ENCODE measurements at regions not wholly inside any gene's neighbourhood (a gene's known extent, or its start where the extent isn't known, plus 50 kb on each side); places are given as distances from the start of the nearest gene placed in this dataset.

DNA sequence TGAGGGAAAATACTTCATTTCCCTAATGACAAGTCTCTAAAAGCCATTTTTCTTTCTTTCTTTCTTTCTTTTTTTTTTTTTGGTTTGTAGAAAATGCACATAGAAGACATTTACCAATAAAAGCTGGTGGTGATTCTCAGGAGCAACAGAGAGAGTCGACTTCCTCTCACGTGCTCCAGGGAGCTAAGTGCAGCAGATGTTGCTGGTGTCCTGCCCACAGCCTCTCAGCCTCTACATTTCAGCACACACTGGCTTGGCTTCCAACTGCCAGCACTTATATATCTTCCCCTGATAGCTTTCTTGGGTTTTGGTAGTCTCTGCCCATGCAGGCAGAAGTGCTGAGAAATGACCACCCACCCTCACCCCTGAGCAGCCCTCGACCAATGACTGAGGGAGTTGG, 58.4 kb upstream of the MARCHF10 start:
- TF ChIP-seq, protein P1, sequence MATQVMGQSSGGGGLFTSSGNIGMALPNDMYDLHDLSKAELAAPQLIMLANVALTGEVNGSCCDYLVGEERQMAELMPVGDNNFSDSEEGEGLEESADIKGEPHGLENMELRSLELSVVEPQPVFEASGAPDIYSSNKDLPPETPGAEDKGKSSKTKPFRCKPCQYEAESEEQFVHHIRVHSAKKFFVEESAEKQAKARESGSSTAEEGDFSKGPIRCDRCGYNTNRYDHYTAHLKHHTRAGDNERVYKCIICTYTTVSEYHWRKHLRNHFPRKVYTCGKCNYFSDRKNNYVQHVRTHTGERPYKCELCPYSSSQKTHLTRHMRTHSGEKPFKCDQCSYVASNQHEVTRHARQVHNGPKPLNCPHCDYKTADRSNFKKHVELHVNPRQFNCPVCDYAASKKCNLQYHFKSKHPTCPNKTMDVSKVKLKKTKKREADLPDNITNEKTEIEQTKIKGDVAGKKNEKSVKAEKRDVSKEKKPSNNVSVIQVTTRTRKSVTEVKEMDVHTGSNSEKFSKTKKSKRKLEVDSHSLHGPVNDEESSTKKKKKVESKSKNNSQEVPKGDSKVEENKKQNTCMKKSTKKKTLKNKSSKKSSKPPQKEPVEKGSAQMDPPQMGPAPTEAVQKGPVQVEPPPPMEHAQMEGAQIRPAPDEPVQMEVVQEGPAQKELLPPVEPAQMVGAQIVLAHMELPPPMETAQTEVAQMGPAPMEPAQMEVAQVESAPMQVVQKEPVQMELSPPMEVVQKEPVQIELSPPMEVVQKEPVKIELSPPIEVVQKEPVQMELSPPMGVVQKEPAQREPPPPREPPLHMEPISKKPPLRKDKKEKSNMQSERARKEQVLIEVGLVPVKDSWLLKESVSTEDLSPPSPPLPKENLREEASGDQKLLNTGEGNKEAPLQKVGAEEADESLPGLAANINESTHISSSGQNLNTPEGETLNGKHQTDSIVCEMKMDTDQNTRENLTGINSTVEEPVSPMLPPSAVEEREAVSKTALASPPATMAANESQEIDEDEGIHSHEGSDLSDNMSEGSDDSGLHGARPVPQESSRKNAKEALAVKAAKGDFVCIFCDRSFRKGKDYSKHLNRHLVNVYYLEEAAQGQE (IDR thresholded peaks at IDR 0.05; ENCODE audit: insufficient read depth in 1 of 2, low read depth in 2 of 2, low read length in 2 of 2): no peak
- TF ChIP-seq POLR2AphosphoS5 (IDR thresholded peaks at IDR 0.05; ENCODE audit: low read depth, low read length): no peak

All from PFSK-1 (cell line).